GM23338 (cell line): ENCODE measurements at regions not wholly inside any gene's neighbourhood (a gene's known extent, or its start where the extent isn't known, plus 50 kb on each side); places are given as distances from the start of the nearest gene placed in this dataset.

Experiments
- ATAC-seq: fragments of 200-7000 bp; cut with Tn5 transposase; 3 replicates; pipeline ENCODE4 v1.9.1; 2020
- DNase-seq: peaks from one replicate; pipeline ENCODE4 v3.0.0-alpha.2; 2015; ENCODE audit warnings: low spot score
- H2AFZ ChIP-seq: fragments of 200-600 bp; sonication (generic); 2 replicates; pipeline ENCODE4 v1.8.0; 2016; ENCODE audit warnings: antibody characterized with exemption, mild to moderate bottlenecking, moderate library complexity
- H3F3A ChIP-seq: fragments of 200-600 bp; sonication (generic); replicated peaks from 2 replicates; pipeline ENCODE4 v1.8.0; 2017; ENCODE audit warnings: antibody characterized with exemption, mixed run types, low read depth
- H3K27ac ChIP-seq: fragments of 200-600 bp; sonication (generic); 2 replicates; pipeline ENCODE4 v1.6.1; 2016; ENCODE audit warnings: low read depth
- H3K27me3 ChIP-seq: fragments of 200-600 bp; sonication (generic); 2 replicates; pipeline ENCODE4 v1.8.0; 2016; ENCODE audit warnings: mild to moderate bottlenecking, mixed run types, moderate library complexity; ENCODE audit not compliant: insufficient read depth
- H3K36me3 ChIP-seq: fragments of 200-600 bp; sonication (generic); 2 replicates; pipeline ENCODE4 v1.8.0; 2016; ENCODE audit warnings: mild to moderate bottlenecking; ENCODE audit not compliant: insufficient read depth
- H3K4me1 ChIP-seq: fragments of 200-600 bp; sonication (generic); 2 replicates; pipeline ENCODE4 v1.8.0; 2016; ENCODE audit warnings: mild to moderate bottlenecking, moderate library complexity; ENCODE audit not compliant: insufficient read depth
- H3K4me2 ChIP-seq: fragments of 200-600 bp; sonication (generic); 2 replicates; pipeline ENCODE4 v1.7.1; 2017; ENCODE audit warnings: mixed run types
- H3K4me3 ChIP-seq: fragments of 200-600 bp; sonication (generic); 2 replicates; pipeline ENCODE4 v1.6.1; 2016; ENCODE audit warnings: mixed run types
- H3K79me2 ChIP-seq: fragments of 200-600 bp; sonication (generic); replicated peaks from 2 replicates; pipeline ENCODE4 v1.8.0; 2017; ENCODE audit warnings: mild to moderate bottlenecking; ENCODE audit not compliant: insufficient read depth
- H3K9me2 ChIP-seq: fragments of 200-600 bp; sonication (generic); 2 replicates; pipeline ENCODE4 v1.8.0; 2017; ENCODE audit not compliant: insufficient read depth
- H4K20me1 ChIP-seq: fragments of 200-600 bp; sonication (generic); replicated peaks from 2 replicates; pipeline ENCODE4 v1.8.0; 2017; ENCODE audit warnings: mild to moderate bottlenecking; ENCODE audit not compliant: insufficient read depth
- H3K27ac Mint-ChIP-seq: 2 replicates; pipeline ENCODE4 v1.8.0; 2020; ENCODE audit warnings: inconsistent platforms, mild to moderate bottlenecking, moderate library complexity, mixed read lengths
- H3K27me3 Mint-ChIP-seq: 3 replicates; pipeline ENCODE4 v1.8.0; 2022; ENCODE audit warnings: low read depth, mild to moderate bottlenecking, moderate library complexity, mixed read lengths, inconsistent platforms; ENCODE audit not compliant: insufficient read depth, poor library complexity
- H3K36me3 Mint-ChIP-seq: 3 replicates; pipeline ENCODE4 v1.8.0; 2021; ENCODE audit warnings: low read depth, mild to moderate bottlenecking, inconsistent platforms, moderate library complexity, mixed read lengths
- H3K4me1 Mint-ChIP-seq: 3 replicates; pipeline ENCODE4 v1.8.0; 2020; ENCODE audit warnings: mild to moderate bottlenecking, inconsistent platforms, mixed read lengths
- H3K4me3 Mint-ChIP-seq: 3 replicates; pipeline ENCODE4 v1.8.0; 2021; ENCODE audit warnings: moderate library complexity, mild to moderate bottlenecking, inconsistent platforms, mixed read lengths
- H3K9me3 Mint-ChIP-seq: 3 replicates; pipeline ENCODE4 v1.8.0; 2020; ENCODE audit warnings: moderate library complexity, mild to moderate bottlenecking, inconsistent platforms, mixed read lengths
- CREB1 ChIP-seq: fragments of 250-450 bp; sonication (Bioruptor Pico); IDR thresholded peaks from 2 replicates; pipeline ENCODE4 v1.5.0; 2020; ENCODE audit warnings: low read depth, mild to moderate bottlenecking, moderate library complexity
- ETS1 ChIP-seq: IDR thresholded peaks from 2 replicates; pipeline ENCODE4 v1.6.1; 2016; ENCODE audit warnings: antibody characterized with exemption
- EZH2 ChIP-seq: fragments of 200-600 bp; sonication (generic); IDR thresholded peaks from one replicate; pipeline ENCODE4 v1.8.0; 2017; ENCODE audit warnings: antibody characterized with exemption, mild to moderate bottlenecking, low read depth; ENCODE audit not compliant: unreplicated experiment
- EZH2phosphoT487 ChIP-seq: fragments of 200-600 bp; sonication (generic); IDR thresholded peaks from one replicate; pipeline ENCODE4 v1.8.1; 2018; ENCODE audit warnings: antibody characterized with exemption; ENCODE audit not compliant: unreplicated experiment
- JUNB ChIP-seq: IDR thresholded peaks from one replicate; pipeline ENCODE4 v1.6.1; 2016; ENCODE audit warnings: antibody characterized with exemption; ENCODE audit not compliant: unreplicated experiment
- STAT1 ChIP-seq: IDR thresholded peaks from one replicate; pipeline ENCODE4 v1.6.1; 2016; ENCODE audit warnings: antibody characterized with exemption; ENCODE audit not compliant: unreplicated experiment
- ZNF114 ChIP-seq: fragments of 250-450 bp; sonication (Bioruptor Pico); IDR thresholded peaks from 2 replicates; pipeline ENCODE4 v1.5.0; 2020; ENCODE audit warnings: mild to moderate bottlenecking, moderate library complexity
- ZNF331 ChIP-seq: fragments of 250-450 bp; sonication (Bioruptor Pico); IDR thresholded peaks from 2 replicates; pipeline ENCODE4 v1.5.0; 2020; ENCODE audit warnings: low read depth, mild to moderate bottlenecking, moderate library complexity
- ZNF462 ChIP-seq: fragments of 250-450 bp; sonication (Bioruptor Pico); IDR thresholded peaks from 2 replicates; pipeline ENCODE4 v1.5.0; 2020; ENCODE audit warnings: mild to moderate bottlenecking, moderate library complexity

DNA sequence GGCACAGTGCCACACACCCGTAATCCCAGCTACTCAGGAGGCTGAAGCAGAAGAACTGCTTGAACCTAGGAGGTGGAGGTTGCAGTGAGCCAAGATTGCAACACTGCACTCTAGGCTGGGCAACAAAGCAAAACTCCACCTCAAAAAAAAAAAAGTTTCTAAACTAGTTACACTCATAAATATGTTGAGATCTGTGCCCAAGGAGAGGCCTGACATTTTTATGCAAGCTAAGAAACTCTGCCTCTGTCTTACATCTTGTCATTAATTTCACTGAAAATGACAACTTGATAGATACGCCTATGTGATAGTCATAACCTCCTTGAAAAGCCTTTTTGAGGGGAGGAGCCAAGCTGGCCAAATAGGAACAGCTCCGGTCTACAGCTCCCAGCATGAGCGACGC, 412.7 kb downstream of the STK39 start (continued):
- TF ChIP-seq ZNF462 (CRISPR knock-in tag) (no peak), EZH2phosphoT487 (no peak), EZH2 (no peak)

- peaks cover 7% of the 10 kb centered on the region for H3K27me3 Mint-ChIP-seq
- ATAC-seq (no peak), DNase-seq (no peak)
- no peaks in the 10 kb centered on the region for H3K4me1 ChIP-seq
- H3K36me3 Mint-ChIP-seq = peaks cover 51% of the 10 kb centered on the region
- no peak overlapping the region for H3K27ac ChIP-seq
- H3K9me2 ChIP-seq = no peaks in the 10 kb centered on the region
- H3K4me1 Mint-ChIP-seq = peaks cover 8% of the 10 kb centered on the region
- H3F3A ChIP-seq = no peaks in the 10 kb centered on the region
- no peak overlapping the region for H3K27ac Mint-ChIP-seq
- H3K4me2 ChIP-seq = no peak overlapping the region
- H3K4me3 Mint-ChIP-seq = no peak overlapping the region
- no peak overlapping the region for H3K4me3 ChIP-seq
- H3K27me3 ChIP-seq = no peaks in the 10 kb centered on the region
- no peaks in the 10 kb centered on the region for H3K79me2 ChIP-seq
- H2AFZ ChIP-seq = no peak overlapping the region
- H3K9me3 Mint-ChIP-seq = peaks cover 29% of the 10 kb centered on the region
- peaks cover 12% of the 10 kb centered on the region for H3K36me3 ChIP-seq
- H4K20me1 ChIP-seq = no peaks in the 10 kb centered on the region
- TF ChIP-seq CREB1 (no peak), STAT1 (no peak), ZNF462 (CRISPR knock-in tag) (no peak), ZNF331 (no peak), EZH2 (no peak), JUNB (no peak), ZNF114 (CRISPR knock-in tag) (no peak), ETS1 (no peak)
These were observed 414.1 kb downstream of the STK39 start for GRCh38 chr2:167833294-167833693.
